GM12878 (cell line): ENCODE measurements at regions not wholly inside any gene's neighbourhood (a gene's known extent, or its start where the extent isn't known, plus 50 kb on each side); places are given as distances from the start of the nearest gene placed in this dataset.

Experiments used
- ATAC-seq: fragments of 200-7000 bp; cut with Tn5 transposase; 3 replicates; pipeline ENCODE4 v1.9.1; 2020; ENCODE audit warnings: mild to moderate bottlenecking, moderate library complexity
- BruUV-seq: library from RNA; stranded (reverse); fragments of 400-500 nt; replicated peaks from 2 replicates; lab custom pipeline; 2021; lab: Mats Ljungman, UMichigan
- CTCF ChIA-PET: fragments of 300-600 bp; sonication (Branson Sonifier 250); formaldehyde crosslinking; extraction: SDS; loops from one replicate; lab custom pipeline; 2021; ENCODE audit warnings: inconsistent platforms; lab: Yijun Ruan, JAX
- POLR2A ChIA-PET: fragments of 350-600 bp; formaldehyde crosslinking; extraction: SDS; loops from one replicate; lab custom pipeline; 2021; ENCODE audit warnings: inconsistent platforms; lab: Charles Lee
- RAD21 ChIA-PET: fragments of 300-600 bp; sonication (Branson Sonifier 250); formaldehyde crosslinking; loops from one replicate; lab custom pipeline; 2023; ENCODE audit warnings: antibody characterized with exemption; ENCODE audit not compliant: unreplicated experiment; lab: Charles Lee
- SMC1A ChIA-PET: fragments of 300-600 bp; sonication (Branson Sonifier 250); formaldehyde crosslinking; loops from one replicate; lab custom pipeline; 2023; ENCODE audit not compliant: unreplicated experiment, uncharacterized antibody; lab: Charles Lee
- DNase-seq: peaks from one replicate; pipeline ENCODE4 v3.0.0-alpha.2; 2011; ENCODE audit warnings: low read depth, low spot score
- FAIRE-seq: peaks from 3 replicates; lab custom pipeline; 2011; peaks lifted over from hg19 to GRCh38; lab: Jason Lieb, UNC
- H2AFZ ChIP-seq: 2 replicates; pipeline ENCODE4 v1.6.0; 2011; ENCODE audit warnings: low read depth, low read length, control low read depth; ENCODE audit not compliant: control insufficient read depth
- H3K27ac ChIP-seq: 2 replicates; pipeline ENCODE4 v1.5.1; 2011; ENCODE audit warnings: control low read depth; ENCODE audit not compliant: control insufficient read depth, insufficient read depth
- H3K27me3 ChIP-seq, 2 experiments: replicated peaks in 1 of 2; 2 replicates each; pipeline versions ENCODE4 v1.6.0 to v1.6.1; 2011; ENCODE audit warnings: low read length in 1 of 2; ENCODE audit not compliant: control insufficient read depth in 2 of 2, insufficient read depth in 2 of 2
- H3K36me3 ChIP-seq, 2 experiments: 2 replicates each; pipeline ENCODE4 v1.5.1; 2011; ENCODE audit warnings: low read length in 1 of 2; ENCODE audit not compliant: control insufficient read depth in 2 of 2, insufficient read depth in 2 of 2
- H3K4me1 ChIP-seq: 2 replicates; pipeline ENCODE4 v1.6.1; 2011; ENCODE audit warnings: mild to moderate bottlenecking, low read length, moderate library complexity, mixed read lengths; ENCODE audit not compliant: control insufficient read depth, insufficient read depth
- H3K4me2 ChIP-seq: 2 replicates; pipeline ENCODE4 v1.6.0; 2011; ENCODE audit warnings: control low read depth; ENCODE audit not compliant: control insufficient read depth, insufficient read depth
- H3K4me3 ChIP-seq: fragments of 200-600 bp; sonication (generic); 2 replicates; pipeline ENCODE4 v1.5.1; 2016
- H3K79me2 ChIP-seq: 2 replicates; pipeline ENCODE4 v1.6.0; 2011; ENCODE audit warnings: low read length; ENCODE audit not compliant: control insufficient read depth, insufficient read depth
- H3K9ac ChIP-seq: 2 replicates; pipeline ENCODE4 v1.8.0; 2011; ENCODE audit warnings: low read length, control low read depth, mixed read lengths; ENCODE audit not compliant: control insufficient read depth, insufficient read depth
- H3K9me3 ChIP-seq: replicated peaks from 3 replicates; pipeline ENCODE4 v1.5.1; 2011; ENCODE audit warnings: mild to moderate bottlenecking, low read length; ENCODE audit not compliant: control insufficient read depth, insufficient read depth
- H4K20me1 ChIP-seq: 2 replicates; pipeline ENCODE4 v1.6.0; 2011; ENCODE audit not compliant: control insufficient read depth, insufficient read depth
- E4F1 ChIP-seq: fragments of 450-650 bp; IDR thresholded peaks from 2 replicates; pipeline ENCODE4 v1.6.1; 2018; ENCODE audit warnings: borderline replicate concordance, mild to moderate bottlenecking; ENCODE audit not compliant: partially characterized antibody
- EED ChIP-seq: sonication (generic); IDR thresholded peaks from 2 replicates; pipeline ENCODE4 v1.6.1; 2016; ENCODE audit warnings: antibody characterized with exemption, low read depth
- EGR1 ChIP-seq, 2 experiments: IDR thresholded peaks; 1 replicate in 1 of 2; 2 replicates in 1 of 2; pipeline ENCODE4 v1.6.1; 2011 to 2012; ENCODE audit warnings: low read depth in 2 of 2, low read length in 2 of 2, borderline replicate concordance in 1 of 2, mild to moderate bottlenecking in 1 of 2, moderate library complexity in 1 of 2
- ESRRA ChIP-seq: IDR thresholded peaks from 2 replicates; pipeline ENCODE4 v1.6.1; 2012; ENCODE audit warnings: mild to moderate bottlenecking, low read length, improper control_type of control experiment
- IRF4 ChIP-seq: IDR thresholded peaks from 2 replicates; pipeline ENCODE4 v1.6.1; 2011; ENCODE audit warnings: low read depth, low read length
- MTA2 ChIP-seq: fragments of 450-650 bp; IDR thresholded peaks from 2 replicates; pipeline ENCODE4 v1.6.1; 2016; ENCODE audit warnings: low read depth, mild to moderate bottlenecking, moderate library complexity
- NR2C2 ChIP-seq: IDR thresholded peaks from 2 replicates; pipeline ENCODE4 v1.6.1; 2011; ENCODE audit warnings: borderline replicate concordance, low read depth; ENCODE audit not compliant: control insufficient read depth, insufficient read length
- PAX5 ChIP-seq: IDR thresholded peaks from 2 replicates; pipeline ENCODE4 v1.6.1; 2011; ENCODE audit warnings: low read depth, low read length, borderline replicate concordance
- SMARCA5 ChIP-seq: fragments of 450-650 bp; IDR thresholded peaks from 2 replicates; pipeline ENCODE4 v1.6.1; 2017; ENCODE audit warnings: mild to moderate bottlenecking
- SPI1 ChIP-seq: IDR thresholded peaks from 2 replicates; pipeline ENCODE4 v1.6.1; 2011; ENCODE audit warnings: low read depth, mild to moderate bottlenecking, low read length, moderate library complexity, borderline replicate concordance; ENCODE audit not compliant: insufficient read depth
- ZSCAN29 ChIP-seq: fragments of 450-650 bp; IDR thresholded peaks from 2 replicates; pipeline ENCODE4 v1.6.1; 2017; ENCODE audit warnings: mild to moderate bottlenecking, moderate library complexity
- WGBS: methylation state at CpG from one replicate; pipeline ENCODE4 v1.1.6; 2016; ENCODE audit warnings: low lambda C conversion rate; ENCODE audit not compliant: insufficient replicate concordance, insufficient coverage; ENCODE audit errors: missing lambda C conversion rate; 5-methylcytosine and 5-hydroxymethylcytosine counted together
- in situ Hi-C: fragments of 300-500 bp; cut with MboI; formaldehyde crosslinking; loops from 9 replicates; pipeline ENCODE4 v1.14.3; 2018; ENCODE audit warnings: mixed read lengths
- intact Hi-C: fragments of 100-400 bp; cut with micrococcal nuclease; formaldehyde crosslinking; loops from one replicate; pipeline ENCODE4 v1.14.2; 2022; ENCODE audit not compliant: unreplicated experiment
- TF ChIP-seq, protein P1 (sequence below): IDR thresholded peaks from 2 replicates; pipeline ENCODE4 v1.6.1; 2011; ENCODE audit warnings: borderline replicate concordance, low read depth, mild to moderate bottlenecking, moderate library complexity, low read length; ENCODE audit not compliant: insufficient read depth, poor library complexity, severe bottlenecking

- TF ChIP-seq EGR1 (IDR thresholded peaks at IDR 0.05; ENCODE audit: borderline replicate concordance in 1 of 2, low read depth in 2 of 2, low read length in 2 of 2) (no peak), EED (no peak)
Observed at GRCh38 chr5:103458497-103459040, 104.0 kb downstream of the NUDT12 start (continued).

DNA sequence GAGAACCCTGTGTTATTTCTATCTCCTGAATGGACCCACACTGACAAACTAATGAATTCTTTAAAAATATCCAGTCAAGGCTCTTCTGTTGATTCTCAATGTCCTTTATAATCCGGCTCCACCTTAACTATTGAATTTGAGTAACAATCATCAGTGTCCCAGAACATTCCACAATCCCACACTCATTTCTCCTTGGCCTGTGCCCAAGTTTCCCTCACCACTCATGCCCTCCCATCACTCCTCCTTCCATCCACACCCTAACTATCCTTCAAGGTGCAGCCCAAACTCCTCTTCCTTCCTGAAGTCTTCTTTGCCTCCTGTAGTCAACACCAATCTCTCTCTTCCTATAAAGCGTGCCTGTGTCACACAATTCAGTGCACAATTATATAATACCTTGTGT lies 106.1 kb downstream of the NUDT12 start:
- CTCF ChIA-PET: no interaction called here
- no peak for TF ChIP-seq SMARCA5
- TF ChIP-seq, protein P1, sequence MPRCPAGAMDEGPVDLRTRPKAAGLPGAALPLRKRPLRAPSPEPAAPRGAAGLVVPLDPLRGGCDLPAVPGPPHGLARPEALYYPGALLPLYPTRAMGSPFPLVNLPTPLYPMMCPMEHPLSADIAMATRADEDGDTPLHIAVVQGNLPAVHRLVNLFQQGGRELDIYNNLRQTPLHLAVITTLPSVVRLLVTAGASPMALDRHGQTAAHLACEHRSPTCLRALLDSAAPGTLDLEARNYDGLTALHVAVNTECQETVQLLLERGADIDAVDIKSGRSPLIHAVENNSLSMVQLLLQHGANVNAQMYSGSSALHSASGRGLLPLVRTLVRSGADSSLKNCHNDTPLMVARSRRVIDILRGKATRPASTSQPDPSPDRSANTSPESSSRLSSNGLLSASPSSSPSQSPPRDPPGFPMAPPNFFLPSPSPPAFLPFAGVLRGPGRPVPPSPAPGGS: no peak
- no peak for TF ChIP-seq IRF4
- TF ChIP-seq PAX5: no peak
- TF ChIP-seq SPI1: no peak
- no peak for TF ChIP-seq MTA2
- TF ChIP-seq ESRRA: no peak
- no peak for TF ChIP-seq NR2C2
- TF ChIP-seq ZSCAN29: no peak
- TF ChIP-seq E4F1: no peak
- no peaks in the 10 kb centered on the region for H3K4me1 ChIP-seq
- in situ Hi-C loops (no loop called here), intact Hi-C loops (no loop called here)
- POLR2A ChIA-PET: no interaction called here
- 47% methylated on average over 2 of the region's 2 CpGs for WGBS
- H2AFZ ChIP-seq: no peak overlapping the region
- no peaks in the 10 kb centered on the region for H4K20me1 ChIP-seq
- no peak overlapping the region for H3K27ac ChIP-seq
- no TSS peak for BruUV-seq
- H3K4me3 ChIP-seq: no peak overlapping the region
- RAD21 ChIA-PET: no interaction called here
- ATAC-seq (no peak), DNase-seq (no peak), FAIRE-seq (no peak)
- no peak overlapping the region for H3K4me2 ChIP-seq
- H3K9ac ChIP-seq: no peak overlapping the region
- H3K27me3 ChIP-seq: no peaks in the 10 kb centered on the region
- H3K79me2 ChIP-seq: no peaks in the 10 kb centered on the region
- no peaks in the 10 kb centered on the region for H3K9me3 ChIP-seq
- SMC1A ChIA-PET: no interaction called here
- no peaks in the 10 kb centered on the region for H3K36me3 ChIP-seq
